Caco-2 (cell line): ENCODE measurements at regions not wholly inside any gene's neighbourhood (a gene's known extent, or its start where the extent isn't known, plus 50 kb on each side); places are given as distances from the start of the nearest gene placed in this dataset.

Experiments
- BruUV-seq: library from RNA; stranded (reverse); fragments of 400-500 nt; replicated peaks from 2 replicates; lab custom pipeline; 2021; lab: Mats Ljungman, UMichigan
- CTCF ChIA-PET: fragments of 300-600 bp; sonication (Branson Sonifier 250); formaldehyde crosslinking; loops from one replicate; lab custom pipeline; 2022; ENCODE audit warnings: antibody characterized with exemption; lab: Charles Lee
- POLR2A ChIA-PET: fragments of 300-600 bp; sonication (Branson Sonifier 250); formaldehyde crosslinking; loops from one replicate; lab custom pipeline; 2022; ENCODE audit warnings: antibody characterized with exemption; lab: Charles Lee
- DNase-seq, 2 experiments: peaks; one replicate each; pipeline versions ENCODE4 v3.0.0 to v3.0.0-alpha.2; 2020 to 2022
- H3K27me3 ChIP-seq: replicated peaks from 2 replicates; pipeline ENCODE4 v1.6.0; 2011; ENCODE audit warnings: low read length; ENCODE audit not compliant: control insufficient read depth, insufficient read depth
- H3K36me3 ChIP-seq: 2 replicates; pipeline ENCODE4 v1.5.1; 2011; ENCODE audit warnings: low read length; ENCODE audit not compliant: control insufficient read depth, insufficient read depth
- H3K4me1 ChIP-seq: fragments of 250-450 bp; sonication (Bioruptor Pico); 2 replicates; pipeline ENCODE4 v1.5.1; 2020; ENCODE audit warnings: mild to moderate bottlenecking
- H3K4me3 ChIP-seq: 2 replicates; pipeline ENCODE4 v1.5.1; 2011; ENCODE audit warnings: low read depth, mild to moderate bottlenecking, control low read depth, low read length
- H3K9me3 ChIP-seq: fragments of 250-450 bp; sonication (Bioruptor Pico); 2 replicates; pipeline ENCODE4 v1.5.1; 2020; ENCODE audit warnings: mild to moderate bottlenecking, moderate library complexity
- H3K27ac Mint-ChIP-seq: one replicate; pipeline ENCODE4 v1.8.0; 2022; ENCODE audit warnings: mixed read lengths; ENCODE audit not compliant: unreplicated experiment
- H3K27me3 Mint-ChIP-seq: one replicate; pipeline ENCODE4 v1.8.0; 2022; ENCODE audit warnings: mixed read lengths; ENCODE audit not compliant: insufficient read depth, unreplicated experiment
- H3K36me3 Mint-ChIP-seq: one replicate; pipeline ENCODE4 v1.8.0; 2022; ENCODE audit warnings: mild to moderate bottlenecking, mixed read lengths; ENCODE audit not compliant: insufficient read depth, unreplicated experiment
- H3K4me1 Mint-ChIP-seq: one replicate; pipeline ENCODE4 v1.8.0; 2022; ENCODE audit warnings: low read depth, mixed read lengths; ENCODE audit not compliant: unreplicated experiment
- H3K4me3 Mint-ChIP-seq: one replicate; pipeline ENCODE4 v1.8.0; 2022; ENCODE audit warnings: mild to moderate bottlenecking, moderate library complexity, mixed read lengths; ENCODE audit not compliant: unreplicated experiment
- H3K9me3 Mint-ChIP-seq: one replicate; pipeline ENCODE4 v1.8.0; 2022; ENCODE audit warnings: mixed read lengths; ENCODE audit not compliant: unreplicated experiment
- intact Hi-C: fragments of 100-400 bp; cut with micrococcal nuclease; formaldehyde crosslinking; loops from one replicate; pipeline ENCODE4 v1.10.0; 2022; ENCODE audit not compliant: unreplicated experiment
- TF ChIP-seq, protein P1 (sequence below), 2 experiments: fragments of 200-600 bp in 1 of 2; IDR thresholded peaks; 1 replicate in 1 of 2; 2 replicates in 1 of 2; pipeline versions ENCODE4 v1.5.1 to v1.8.0; 2011 to 2022; ENCODE audit warnings: antibody characterized with exemption in 1 of 2, control low read depth in 1 of 2, inconsistent platforms in 1 of 2, low read depth in 1 of 2, low read length in 1 of 2, mild to moderate bottlenecking in 1 of 2, moderate library complexity in 1 of 2; ENCODE audit not compliant: insufficient read depth in 1 of 2, severe bottlenecking in 1 of 2, unreplicated experiment in 1 of 2

DNA sequence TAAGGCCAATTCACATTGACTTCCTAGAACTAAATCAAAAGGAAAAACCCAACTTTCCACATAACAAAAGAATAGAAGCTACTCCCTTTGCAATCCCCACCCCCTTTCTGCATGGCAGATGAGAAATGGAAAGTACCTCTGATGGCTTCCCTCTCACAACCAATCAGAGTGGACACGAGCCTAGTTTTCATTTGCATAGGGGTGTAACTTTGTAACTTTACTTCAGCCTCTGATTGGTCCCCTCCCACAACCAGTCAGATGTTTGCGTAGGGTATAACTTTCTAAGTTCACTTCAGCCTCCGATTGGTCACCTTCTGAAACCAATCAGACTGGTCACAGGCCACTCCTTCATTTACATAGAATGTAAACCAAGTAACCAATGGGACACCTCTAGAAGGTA is 328.5 kb downstream of the CDH26 start:
- Histone ChIP-seq H3K36me3 (no peaks in the 10 kb centered on the region), H3K4me1 (no peaks in the 10 kb centered on the region), H3K9me3 (peaks cover 61% of the 10 kb centered on the region), H3K4me3 (no peak overlapping the region), H3K27me3 (no peaks in the 10 kb centered on the region)
- CTCF ChIA-PET, result no interaction called here
- TF ChIP-seq, protein P1, sequence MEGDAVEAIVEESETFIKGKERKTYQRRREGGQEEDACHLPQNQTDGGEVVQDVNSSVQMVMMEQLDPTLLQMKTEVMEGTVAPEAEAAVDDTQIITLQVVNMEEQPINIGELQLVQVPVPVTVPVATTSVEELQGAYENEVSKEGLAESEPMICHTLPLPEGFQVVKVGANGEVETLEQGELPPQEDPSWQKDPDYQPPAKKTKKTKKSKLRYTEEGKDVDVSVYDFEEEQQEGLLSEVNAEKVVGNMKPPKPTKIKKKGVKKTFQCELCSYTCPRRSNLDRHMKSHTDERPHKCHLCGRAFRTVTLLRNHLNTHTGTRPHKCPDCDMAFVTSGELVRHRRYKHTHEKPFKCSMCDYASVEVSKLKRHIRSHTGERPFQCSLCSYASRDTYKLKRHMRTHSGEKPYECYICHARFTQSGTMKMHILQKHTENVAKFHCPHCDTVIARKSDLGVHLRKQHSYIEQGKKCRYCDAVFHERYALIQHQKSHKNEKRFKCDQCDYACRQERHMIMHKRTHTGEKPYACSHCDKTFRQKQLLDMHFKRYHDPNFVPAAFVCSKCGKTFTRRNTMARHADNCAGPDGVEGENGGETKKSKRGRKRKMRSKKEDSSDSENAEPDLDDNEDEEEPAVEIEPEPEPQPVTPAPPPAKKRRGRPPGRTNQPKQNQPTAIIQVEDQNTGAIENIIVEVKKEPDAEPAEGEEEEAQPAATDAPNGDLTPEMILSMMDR (IDR thresholded peaks at IDR 0.05; ENCODE audit: insufficient read depth in 1 of 2, low read depth in 1 of 2, low read length in 1 of 2, severe bottlenecking in 1 of 2, unreplicated experiment in 1 of 2), result no peak
- no peaks in the 10 kb centered on the region for H3K27me3 Mint-ChIP-seq
- no peak for DNase-seq
- H3K4me3 Mint-ChIP-seq, result no peak overlapping the region
- peaks cover 55% of the 10 kb centered on the region for H3K9me3 Mint-ChIP-seq
- BruUV-seq, result no TSS peak
- intact Hi-C loops, result no loop called here
- H3K27ac Mint-ChIP-seq, result no peak overlapping the region
- no peaks in the 10 kb centered on the region for H3K4me1 Mint-ChIP-seq
- POLR2A ChIA-PET, result no interaction called here
- H3K36me3 Mint-ChIP-seq, result no peaks in the 10 kb centered on the region

DNA sequence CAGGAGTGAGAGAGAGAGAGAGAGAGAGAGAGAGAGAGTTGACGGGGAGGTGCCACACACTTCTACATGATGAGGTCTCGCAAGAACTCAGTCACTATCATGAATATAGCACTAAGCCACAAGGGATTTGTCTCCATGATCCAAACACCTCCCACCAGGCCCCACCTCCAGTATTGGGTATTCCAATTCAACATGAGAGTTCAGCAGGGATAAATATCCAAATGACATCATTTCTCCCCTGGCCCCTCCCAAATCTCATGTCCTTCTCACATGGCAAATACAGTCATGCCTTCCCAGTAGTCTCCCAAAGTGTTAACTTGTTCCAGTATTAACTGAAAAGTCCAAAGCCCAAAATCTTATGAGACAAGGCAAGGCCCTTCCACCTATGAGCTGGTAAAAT is 330.7 kb downstream of the CDH26 start:
- ChIA-PET CTCF (interaction anchor here (0.7 kb wide), 1 partner anchor 13 kb away, joined by 3 read pairs; no protein-coding TSS in a partner anchor), POLR2A (no interaction called here)
- BruUV-seq, result no TSS peak
- TF ChIP-seq, protein P1 (IDR thresholded peaks at IDR 0.05; ENCODE audit: insufficient read depth in 1 of 2, low read depth in 1 of 2, low read length in 1 of 2, severe bottlenecking in 1 of 2, unreplicated experiment in 1 of 2), result no peak
- no peak for DNase-seq
- Mint-ChIP-seq H3K27ac (no peak overlapping the region), H3K36me3 (no peaks in the 10 kb centered on the region), H3K9me3 (peaks cover 50% of the 10 kb centered on the region), H3K27me3 (no peaks in the 10 kb centered on the region), H3K4me1 (no peaks in the 10 kb centered on the region), H3K4me3 (no peak overlapping the region)
- intact Hi-C loops, result no loop called here
- H3K4me3 ChIP-seq, result no peak overlapping the region
- no peaks in the 10 kb centered on the region for H3K36me3 ChIP-seq
- H3K9me3 ChIP-seq, result peaks cover 46% of the 10 kb centered on the region
- H3K4me1 ChIP-seq, result no peaks in the 10 kb centered on the region
- H3K27me3 ChIP-seq, result no peaks in the 10 kb centered on the region

DNA sequence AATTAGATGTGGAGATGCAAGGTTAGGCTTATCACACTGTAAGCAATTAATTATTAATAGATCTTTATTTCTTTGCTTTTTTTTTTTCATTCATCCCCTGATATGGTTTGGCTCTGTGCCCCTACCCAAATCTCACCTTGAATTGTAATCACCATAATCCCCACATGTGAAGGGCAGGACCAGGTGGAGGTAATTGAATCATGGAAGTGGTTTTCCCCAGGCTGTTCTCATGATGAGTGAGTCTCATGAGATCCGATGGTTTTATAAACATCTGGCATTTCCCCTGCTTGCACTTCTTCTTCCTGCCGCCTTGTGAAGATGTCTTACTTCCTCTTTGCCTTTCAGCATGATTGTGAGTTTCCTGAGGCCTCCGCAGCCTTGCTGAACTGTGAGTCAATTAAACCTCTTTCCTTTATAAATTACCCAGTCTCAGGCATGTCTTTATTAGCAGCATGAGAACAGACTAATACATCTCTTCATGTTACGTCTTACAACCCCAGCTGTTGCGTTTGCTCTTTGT is 333.8 kb downstream of the CDH26 start:
- DNase-seq, result no peak
- CTCF ChIA-PET, result no interaction called here
- Mint-ChIP-seq H3K36me3 (peaks cover 4% of the 10 kb centered on the region), H3K4me3 (no peak overlapping the region), H3K9me3 (peaks cover 47% of the 10 kb centered on the region), H3K27me3 (peaks cover 8% of the 10 kb centered on the region), H3K4me1 (no peaks in the 10 kb centered on the region), H3K27ac (no peak overlapping the region)
- Histone ChIP-seq H3K36me3 (no peaks in the 10 kb centered on the region), H3K4me1 (no peaks in the 10 kb centered on the region), H3K4me3 (no peak overlapping the region), H3K9me3 (peaks cover 27% of the 10 kb centered on the region), H3K27me3 (no peaks in the 10 kb centered on the region; the same call in 1 of the 2 replicates)
- intact Hi-C loops, result no loop called here
- TF ChIP-seq, protein P1 (IDR thresholded peaks at IDR 0.05; ENCODE audit: insufficient read depth in 1 of 2, low read depth in 1 of 2, low read length in 1 of 2, severe bottlenecking in 1 of 2, unreplicated experiment in 1 of 2), result no peak
- POLR2A ChIA-PET, result no interaction called here
- no TSS peak for BruUV-seq
